Neural progenitor cell (in vitro differentiated cells): ENCODE measurements at regions not wholly inside any gene's neighbourhood (a gene's known extent, or its start where the extent isn't known, plus 50 kb on each side); places are given as distances from the start of the nearest gene placed in this dataset.

Experiments used
- DNase-seq: peaks from one replicate; pipeline ENCODE4 v3.0.0-alpha.2; 2016; ENCODE audit warnings: low spot score
- H2AFZ ChIP-seq: fragments of 200-600 bp; sonication (generic); replicated peaks from 2 replicates; pipeline ENCODE4 v1.6.1; 2016; ENCODE audit warnings: antibody characterized with exemption
- H3F3A ChIP-seq: fragments of 200-600 bp; sonication (generic); 2 replicates; pipeline ENCODE4 v1.6.1; 2016; ENCODE audit warnings: antibody characterized with exemption, low read depth
- H3K27ac ChIP-seq: fragments of 200-600 bp; sonication (generic); 2 replicates; pipeline ENCODE4 v1.5.1; 2016; ENCODE audit warnings: mild to moderate bottlenecking
- H3K27me3 ChIP-seq: fragments of 200-600 bp; sonication (generic); 2 replicates; pipeline ENCODE4 v1.6.1; 2016; ENCODE audit warnings: mild to moderate bottlenecking, moderate library complexity
- H3K36me3 ChIP-seq: fragments of 200-600 bp; sonication (generic); 2 replicates; pipeline ENCODE4 v1.5.1; 2016
- H3K4me1 ChIP-seq: fragments of 200-600 bp; sonication (generic); 2 replicates; pipeline ENCODE4 v1.6.1; 2016; ENCODE audit warnings: mixed run types
- H3K4me2 ChIP-seq: fragments of 200-600 bp; sonication (generic); 2 replicates; pipeline ENCODE4 v1.6.1; 2016
- H3K4me3 ChIP-seq: fragments of 200-600 bp; sonication (generic); 2 replicates; pipeline ENCODE4 v1.5.1; 2016
- H3K79me2 ChIP-seq: fragments of 200-600 bp; sonication (generic); 2 replicates; pipeline ENCODE4 v1.6.1; 2016; ENCODE audit warnings: low read depth
- H3K9ac ChIP-seq: fragments of 200-600 bp; sonication (generic); 2 replicates; pipeline ENCODE4 v1.6.1; 2016
- H3K9me3 ChIP-seq: fragments of 200-600 bp; sonication (generic); 2 replicates; pipeline ENCODE4 v1.5.1; 2016; ENCODE audit warnings: low read depth
- H4K20me1 ChIP-seq: fragments of 200-600 bp; sonication (generic); 2 replicates; pipeline ENCODE4 v1.6.1; 2016; ENCODE audit warnings: low read depth
- H3K27ac Mint-ChIP-seq: 3 replicates; pipeline ENCODE4 v1.8.0; 2021; ENCODE audit warnings: mixed read lengths
- H3K27me3 Mint-ChIP-seq: 2 replicates; pipeline ENCODE4 v1.8.0; 2022; ENCODE audit warnings: low read depth, mild to moderate bottlenecking, inconsistent platforms, moderate library complexity, mixed read lengths; ENCODE audit not compliant: insufficient read depth
- H3K36me3 Mint-ChIP-seq: 3 replicates; pipeline ENCODE4 v1.8.0; 2021; ENCODE audit warnings: mixed read lengths
- H3K4me1 Mint-ChIP-seq: 3 replicates; pipeline ENCODE4 v1.8.0; 2021; ENCODE audit warnings: mixed read lengths
- H3K4me3 Mint-ChIP-seq: 3 replicates; pipeline ENCODE4 v1.8.0; 2021; ENCODE audit warnings: mild to moderate bottlenecking, moderate library complexity, mixed read lengths
- H3K9me3 Mint-ChIP-seq: 3 replicates; pipeline ENCODE4 v1.8.0; 2020; ENCODE audit warnings: mixed read lengths
- EZH2 ChIP-seq: fragments of 200-600 bp; sonication (generic); IDR thresholded peaks from 2 replicates; pipeline ENCODE4 v1.6.1; 2017; ENCODE audit warnings: antibody characterized with exemption, mild to moderate bottlenecking, moderate library complexity
- EZH2phosphoT487 ChIP-seq: fragments of 200-600 bp; sonication (generic); IDR thresholded peaks from 2 replicates; pipeline ENCODE4 v1.6.1; 2017; ENCODE audit warnings: antibody characterized with exemption
- TF ChIP-seq, protein P1 (sequence below): fragments of 200-600 bp; sonication (generic); IDR thresholded peaks from 2 replicates; pipeline ENCODE4 v1.5.1; 2017; ENCODE audit warnings: antibody characterized with exemption, mild to moderate bottlenecking

DNA sequence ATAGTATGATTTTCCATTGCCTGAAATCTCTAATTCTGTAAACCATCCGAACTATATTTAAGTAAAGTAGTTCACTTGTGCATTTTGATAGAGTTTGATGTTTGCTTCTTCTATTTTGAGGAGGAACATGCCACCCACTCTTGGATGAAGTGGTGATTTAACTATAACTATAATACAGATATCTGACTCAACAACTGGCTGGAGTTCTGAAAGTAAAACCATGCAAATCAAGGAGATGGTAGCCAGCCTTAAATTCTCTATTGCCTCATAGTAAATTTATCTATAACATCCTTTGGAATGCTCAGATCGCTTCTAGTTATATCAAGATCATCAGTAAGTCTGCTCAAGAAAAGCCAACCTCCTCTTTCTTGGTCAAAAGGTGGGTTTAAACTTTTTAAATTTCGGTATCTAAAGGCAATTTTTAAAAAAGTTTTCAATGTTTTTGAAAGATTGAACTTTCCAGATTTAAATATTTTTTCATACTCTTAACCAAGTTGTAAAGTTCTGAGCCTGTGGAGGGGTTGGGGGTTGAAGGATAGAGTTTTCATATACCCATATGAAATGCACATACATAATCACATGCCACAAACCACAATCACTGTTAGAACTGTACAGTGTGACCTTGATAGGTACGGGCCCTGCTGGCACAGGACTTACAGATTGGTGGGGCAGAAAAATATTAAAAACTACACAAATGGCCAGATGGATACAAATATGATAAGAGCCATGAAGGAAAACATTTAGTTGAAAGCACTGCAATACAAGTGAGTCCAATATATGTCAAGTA lies 90.5 kb upstream of the RFC3 start:
- TF ChIP-seq, protein P1, sequence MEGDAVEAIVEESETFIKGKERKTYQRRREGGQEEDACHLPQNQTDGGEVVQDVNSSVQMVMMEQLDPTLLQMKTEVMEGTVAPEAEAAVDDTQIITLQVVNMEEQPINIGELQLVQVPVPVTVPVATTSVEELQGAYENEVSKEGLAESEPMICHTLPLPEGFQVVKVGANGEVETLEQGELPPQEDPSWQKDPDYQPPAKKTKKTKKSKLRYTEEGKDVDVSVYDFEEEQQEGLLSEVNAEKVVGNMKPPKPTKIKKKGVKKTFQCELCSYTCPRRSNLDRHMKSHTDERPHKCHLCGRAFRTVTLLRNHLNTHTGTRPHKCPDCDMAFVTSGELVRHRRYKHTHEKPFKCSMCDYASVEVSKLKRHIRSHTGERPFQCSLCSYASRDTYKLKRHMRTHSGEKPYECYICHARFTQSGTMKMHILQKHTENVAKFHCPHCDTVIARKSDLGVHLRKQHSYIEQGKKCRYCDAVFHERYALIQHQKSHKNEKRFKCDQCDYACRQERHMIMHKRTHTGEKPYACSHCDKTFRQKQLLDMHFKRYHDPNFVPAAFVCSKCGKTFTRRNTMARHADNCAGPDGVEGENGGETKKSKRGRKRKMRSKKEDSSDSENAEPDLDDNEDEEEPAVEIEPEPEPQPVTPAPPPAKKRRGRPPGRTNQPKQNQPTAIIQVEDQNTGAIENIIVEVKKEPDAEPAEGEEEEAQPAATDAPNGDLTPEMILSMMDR, result no peak
- TF ChIP-seq EZH2 (no peak), EZH2phosphoT487 (no peak)
- no peak overlapping the region for H2AFZ ChIP-seq

GRCh38 chr13:33728271-33729037 lies 89.5 kb upstream of the RFC3 start:
- Mint-ChIP-seq H3K36me3 (no peaks in the 10 kb centered on the region), H3K4me1 (peaks cover 5% of the 10 kb centered on the region), H3K27ac (no peak overlapping the region), H3K27me3 (no peaks in the 10 kb centered on the region), H3K4me3 (no peak overlapping the region), H3K9me3 (no peaks in the 10 kb centered on the region)
- Histone ChIP-seq H3K36me3 (no peaks in the 10 kb centered on the region), H3K27ac (no peak overlapping the region), H3F3A (no peaks in the 10 kb centered on the region), H3K4me2 (no peak overlapping the region), H3K9me3 (no peaks in the 10 kb centered on the region), H2AFZ (no peak overlapping the region), H4K20me1 (no peaks in the 10 kb centered on the region), H3K27me3 (no peaks in the 10 kb centered on the region), H3K9ac (no peak overlapping the region), H3K4me3 (no peak overlapping the region), H3K79me2 (no peaks in the 10 kb centered on the region), H3K4me1 (peaks cover 3% of the 10 kb centered on the region)
- DNase-seq, result no peak
- no peak for TF ChIP-seq EZH2

More for the DNA sequence above, 90.5 kb upstream of the RFC3 start:
- Mint-ChIP-seq H3K9me3 (no peaks in the 10 kb centered on the region), H3K27me3 (no peaks in the 10 kb centered on the region), H3K4me1 (peaks cover 5% of the 10 kb centered on the region), H3K4me3 (no peak overlapping the region), H3K36me3 (no peaks in the 10 kb centered on the region), H3K27ac (no peak overlapping the region)
- Histone ChIP-seq H3K4me1 (peaks cover 8% of the 10 kb centered on the region), H4K20me1 (no peaks in the 10 kb centered on the region), H3K36me3 (no peaks in the 10 kb centered on the region), H3K27me3 (no peaks in the 10 kb centered on the region), H3K27ac (no peak overlapping the region), H3K79me2 (no peaks in the 10 kb centered on the region), H3K4me2 (no peak overlapping the region), H3K9ac (no peak overlapping the region), H3F3A (no peaks in the 10 kb centered on the region), H3K4me3 (no peak overlapping the region), H3K9me3 (no peaks in the 10 kb centered on the region)
- DNase-seq, result no peak

GRCh38 chr13:33730147-33730546 lies 87.8 kb upstream of the RFC3 start:
- Histone ChIP-seq H3K9me3 (no peaks in the 10 kb centered on the region), H3K4me1 (no peaks in the 10 kb centered on the region), H2AFZ (no peak overlapping the region), H3F3A (no peaks in the 10 kb centered on the region), H3K4me3 (no peak overlapping the region), H3K9ac (no peak overlapping the region), H3K27ac (no peak overlapping the region), H3K79me2 (no peaks in the 10 kb centered on the region), H3K27me3 (no peaks in the 10 kb centered on the region), H3K4me2 (no peak overlapping the region), H4K20me1 (no peaks in the 10 kb centered on the region), H3K36me3 (no peaks in the 10 kb centered on the region)
- H3K9me3 Mint-ChIP-seq, result no peaks in the 10 kb centered on the region
- H3K36me3 Mint-ChIP-seq, result no peaks in the 10 kb centered on the region
- DNase-seq, result no peak
- H3K27me3 Mint-ChIP-seq, result no peaks in the 10 kb centered on the region
- H3K4me3 Mint-ChIP-seq, result no peak overlapping the region
- no peak overlapping the region for H3K27ac Mint-ChIP-seq
- no peak for TF ChIP-seq EZH2
- no peak for TF ChIP-seq EZH2phosphoT487
- TF ChIP-seq, protein P1, result no peak
- H3K4me1 Mint-ChIP-seq, result peaks cover 3% of the 10 kb centered on the region

- no peaks in the 10 kb centered on the region for H3K36me3 ChIP-seq
- no peak overlapping the region for H3K27ac ChIP-seq
- no peaks in the 10 kb centered on the region for H3K9me3 Mint-ChIP-seq
- peaks cover 3% of the 10 kb centered on the region for H3K4me1 Mint-ChIP-seq
- no peaks in the 10 kb centered on the region for H3F3A ChIP-seq
- no peak overlapping the region for H3K4me2 ChIP-seq
- no peaks in the 10 kb centered on the region for H3K36me3 Mint-ChIP-seq
- no peak for TF ChIP-seq EZH2phosphoT487
- TF ChIP-seq, protein P1, result no peak
- no peak for TF ChIP-seq EZH2
- H3K79me2 ChIP-seq, result no peaks in the 10 kb centered on the region
- no peak overlapping the region for H3K4me3 ChIP-seq
- H3K4me3 Mint-ChIP-seq, result no peak overlapping the region
- no peak for DNase-seq
- H3K4me1 ChIP-seq, result no peaks in the 10 kb centered on the region
- no peak overlapping the region for H3K27ac Mint-ChIP-seq
- H3K9me3 ChIP-seq, result no peaks in the 10 kb centered on the region
- H4K20me1 ChIP-seq, result no peaks in the 10 kb centered on the region
- H3K9ac ChIP-seq, result no peak overlapping the region
- H3K27me3 ChIP-seq, result no peaks in the 10 kb centered on the region
- no peak overlapping the region for H2AFZ ChIP-seq
- no peaks in the 10 kb centered on the region for H3K27me3 Mint-ChIP-seq
These were observed 87.3 kb upstream of the RFC3 start for GRCh38 chr13:33730619-33731018.
